HepG2 (cell line): ENCODE measurements at regions not wholly inside any gene's neighbourhood (a gene's known extent, or its start where the extent isn't known, plus 50 kb on each side); places are given as distances from the start of the nearest gene placed in this dataset.

Source experiments
- CEBPG ChIP-seq: IDR thresholded peaks from 2 replicates; pipeline ENCODE4 v1.6.1; 2016
- CENPX ChIP-seq: sonication (generic); formaldehyde crosslinking; IDR thresholded peaks from 2 replicates; pipeline ENCODE4 v1.9.0; 2021; ENCODE audit warnings: mild to moderate bottlenecking, missing genetic modification reagents, moderate library complexity
- FOXA3 ChIP-seq: IDR thresholded peaks from 2 replicates; pipeline ENCODE4 v1.6.1; 2016; ENCODE audit warnings: missing genetic modification reagents, missing compliant biosample characterization
- GABPB1 ChIP-seq: IDR thresholded peaks from 2 replicates; pipeline ENCODE4 v1.6.1; 2016; ENCODE audit warnings: mild to moderate bottlenecking, missing genetic modification reagents, moderate library complexity, missing compliant biosample characterization
- GRHL1 ChIP-seq: sonication (generic); formaldehyde crosslinking; conservative IDR thresholded peaks from 2 replicates; pipeline ENCODE4 v1.8.0; 2022; ENCODE audit warnings: missing genetic modification reagents
- IRF1 ChIP-seq: sonication (generic); formaldehyde crosslinking; IDR thresholded peaks from 2 replicates; pipeline ENCODE4 v1.4.0; 2020; ENCODE audit warnings: low read depth, mild to moderate bottlenecking, missing genetic modification reagents
- MAZ ChIP-seq, 2 experiments: sonication (generic) in 1 of 2; formaldehyde crosslinking in 1 of 2; IDR thresholded peaks; 2 replicates each; pipeline versions ENCODE4 v1.5.0 to v1.6.1; 2012 to 2020; ENCODE audit warnings: low read depth in 2 of 2, mild to moderate bottlenecking in 2 of 2, borderline replicate concordance in 1 of 2, improper control_type of control experiment in 1 of 2, low read length in 1 of 2, missing genetic modification reagents in 1 of 2, moderate library complexity in 1 of 2
- MBNL3 ChIP-seq: fragments of 250-450 bp; sonication (Bioruptor Pico); conservative IDR thresholded peaks from 2 replicates; pipeline ENCODE4 v1.8.0; 2022; ENCODE audit warnings: mild to moderate bottlenecking, inconsistent platforms
- MTERF4 ChIP-seq: sonication (generic); formaldehyde crosslinking; IDR thresholded peaks from 2 replicates; pipeline ENCODE4 v1.8.0; 2023; ENCODE audit warnings: mild to moderate bottlenecking, missing genetic modification reagents
- PREB ChIP-seq: sonication (generic); formaldehyde crosslinking; IDR thresholded peaks from 2 replicates; pipeline ENCODE4 v1.4.0; 2020; ENCODE audit warnings: missing genetic modification reagents
- SCMH1 ChIP-seq: sonication (generic); formaldehyde crosslinking; IDR thresholded peaks from 2 replicates; pipeline ENCODE4 v1.9.0; 2021; ENCODE audit warnings: missing genetic modification reagents, mild to moderate bottlenecking, borderline replicate concordance
- SIN3B ChIP-seq: fragments of 150-350 bp; IDR thresholded peaks from 2 replicates; pipeline ENCODE4 v1.6.1; 2014; ENCODE audit warnings: low read length
- TMF1 ChIP-seq: sonication (generic); formaldehyde crosslinking; IDR thresholded peaks from 2 replicates; pipeline ENCODE4 v1.8.1; 2022; ENCODE audit warnings: low read depth, missing genetic modification reagents
- TOE1 ChIP-seq: sonication (generic); formaldehyde crosslinking; IDR thresholded peaks from 2 replicates; pipeline ENCODE4 v1.4.0; 2020; ENCODE audit warnings: mild to moderate bottlenecking, missing genetic modification reagents
- USF2 ChIP-seq, 2 experiments: sonication (generic) in 1 of 2; formaldehyde crosslinking in 1 of 2; IDR thresholded peaks; 2 replicates each; pipeline versions ENCODE4 v1.5.1 to v1.6.1; 2011 to 2020; ENCODE audit warnings: borderline replicate concordance in 1 of 2, low read depth in 1 of 2, low read length in 1 of 2, mild to moderate bottlenecking in 1 of 2, missing genetic modification reagents in 1 of 2, moderate library complexity in 1 of 2
- ZBTB25 ChIP-seq: IDR thresholded peaks from 2 replicates; pipeline ENCODE4 v1.6.1; 2018; ENCODE audit warnings: missing genetic modification reagents
- ZBTB8A ChIP-seq: sonication (generic); formaldehyde crosslinking; IDR thresholded peaks from 2 replicates; pipeline ENCODE4 v1.4.0; 2020; ENCODE audit warnings: mild to moderate bottlenecking, low read depth, missing genetic modification reagents, borderline replicate concordance
- ZNF224 ChIP-seq: sonication (generic); formaldehyde crosslinking; IDR thresholded peaks from 2 replicates; pipeline ENCODE4 v1.5.0; 2020; ENCODE audit warnings: mild to moderate bottlenecking, missing genetic modification reagents
- ZNF414 ChIP-seq: sonication (generic); formaldehyde crosslinking; IDR thresholded peaks from 2 replicates; pipeline ENCODE4 v1.5.0; 2020; ENCODE audit warnings: missing genetic modification reagents
- ZNF563 ChIP-seq: sonication (generic); formaldehyde crosslinking; IDR thresholded peaks from 2 replicates; pipeline ENCODE4 v1.8.0; 2022; ENCODE audit warnings: mild to moderate bottlenecking, moderate library complexity, missing genetic modification reagents
- ZNF629 ChIP-seq: sonication (generic); formaldehyde crosslinking; conservative IDR thresholded peaks from 2 replicates; pipeline ENCODE4 v1.5.0; 2020; ENCODE audit warnings: missing genetic modification reagents

- TF ChIP-seq IRF1 (CRISPR knock-in tag) (no peak), PREB (CRISPR knock-in tag) (no peak), ZNF629 (CRISPR knock-in tag) (no peak), CEBPG (CRISPR knock-in tag) (no peak), ZBTB25 (CRISPR knock-in tag) (no peak), MTERF4 (CRISPR knock-in tag) (no peak), TMF1 (CRISPR knock-in tag) (no peak), GRHL1 (CRISPR knock-in tag) (no peak), ZNF414 (CRISPR knock-in tag) (no peak), USF2 (IDR thresholded peaks at IDR 0.05; ENCODE audit: low read depth, low read length) (no peak), USF2 (CRISPR knock-in tag; IDR thresholded peaks at IDR 0.05; ENCODE audit: borderline replicate concordance) (no peak), GABPB1 (CRISPR knock-in tag) (no peak), SIN3B (no peak), SCMH1 (CRISPR knock-in tag) (no peak), MBNL3 (CRISPR knock-in tag) (no peak), ZNF224 (no peak), TOE1 (CRISPR knock-in tag) (no peak), ZNF563 (no peak), FOXA3 (CRISPR knock-in tag) (peak; percentile 73), MAZ (IDR thresholded peaks at IDR 0.05; ENCODE audit: borderline replicate concordance, low read depth, low read length) (no peak), MAZ (CRISPR knock-in tag; IDR thresholded peaks at IDR 0.05; ENCODE audit: low read depth) (no peak), CENPX (CRISPR knock-in tag) (no peak), ZBTB8A (no peak)
Observed at GRCh38 chr3:40871394-40871793, 327.9 kb upstream of the CTNNB1 start (continued).
